ENCODE measurements at regions not wholly inside any gene's neighbourhood (a gene's known extent, or its start where the extent isn't known, plus 50 kb on each side); places are given as distances from the start of the nearest gene placed in this dataset.

- no peak for DNase-seq (ENCODE audit: low spot score)
Observed at GRCh38 chrX:63993936-63994335, 208.9 kb upstream of the ARHGEF9 start.

- DNase-seq (ENCODE audit: low spot score) = no peak
Observed at GRCh38 chrX:63985906-63986305, 200.9 kb upstream of the ARHGEF9 start.

- DNase-seq (ENCODE audit: low spot score) = no peak
Observed at GRCh38 chrX:63979480-63979879, 194.5 kb upstream of the ARHGEF9 start.

- no peak for DNase-seq (ENCODE audit: low spot score)
Observed at GRCh38 chrX:63967551-63967950, 182.5 kb upstream of the ARHGEF9 start.

GRCh38 chrX:63963095-63963784 lies 178.2 kb upstream of the ARHGEF9 start:
- DNase-seq (ENCODE audit: low spot score) = no peak

GRCh38 chrX:63961964-63962363 lies 176.9 kb upstream of the ARHGEF9 start:
- DNase-seq (ENCODE audit: low spot score) = no peak

- DNase-seq (ENCODE audit: low spot score) = no peak
Observed at GRCh38 chrX:63959975-63960374, 175.0 kb upstream of the ARHGEF9 start.

GRCh38 chrX:63958134-63958865 lies 173.3 kb upstream of the ARHGEF9 start:
- DNase-seq (ENCODE audit: low spot score) = no peak

- no peak for DNase-seq (ENCODE audit: low spot score)
Observed at GRCh38 chrX:63935835-63936234, 150.8 kb upstream of the ARHGEF9 start.

- DNase-seq (ENCODE audit: low spot score) = no peak
Observed at GRCh38 chrX:63934791-63935190, 149.8 kb upstream of the ARHGEF9 start.

- no peak for DNase-seq (ENCODE audit: low spot score)
Observed at GRCh38 chrX:63934160-63934559, 149.1 kb upstream of the ARHGEF9 start.

GRCh38 chrX:63932907-63933306 lies 147.9 kb upstream of the ARHGEF9 start:
- DNase-seq (ENCODE audit: low spot score) = no peak

- no peak for DNase-seq (ENCODE audit: low spot score)
Observed at GRCh38 chrX:63932006-63932405, 147.0 kb upstream of the ARHGEF9 start.

GRCh38 chrX:63930140-63930539 lies 145.1 kb upstream of the ARHGEF9 start:
- DNase-seq (ENCODE audit: low spot score) = no peak

- no peak for DNase-seq (ENCODE audit: low spot score)
Observed at GRCh38 chrX:63929608-63930007, 144.6 kb upstream of the ARHGEF9 start.

- DNase-seq (ENCODE audit: low spot score) = no peak
Observed at GRCh38 chrX:63927848-63928247, 142.8 kb upstream of the ARHGEF9 start.

GRCh38 chrX:63922221-63922620 lies 137.2 kb upstream of the ARHGEF9 start:
- peak; percentile 42 for DNase-seq (ENCODE audit: low spot score)

- no peak for DNase-seq (ENCODE audit: low spot score)
Observed at GRCh38 chrX:63920875-63921274, 135.9 kb upstream of the ARHGEF9 start.

- no peak for DNase-seq (ENCODE audit: low spot score)
Observed at GRCh38 chrX:63919081-63919480, 134.1 kb upstream of the ARHGEF9 start.

- peak; percentile 12 for DNase-seq (ENCODE audit: low spot score)
Observed at GRCh38 chrX:63918611-63919010, 133.6 kb upstream of the ARHGEF9 start.

GRCh38 chrX:63917296-63917695 lies 132.3 kb upstream of the ARHGEF9 start:
- DNase-seq (ENCODE audit: low spot score) = no peak

- DNase-seq (ENCODE audit: low spot score) = no peak
Observed at GRCh38 chrX:63913719-63914118, 128.7 kb upstream of the ARHGEF9 start.

GRCh38 chrX:63889001-63889400 lies 104.0 kb upstream of the ARHGEF9 start:
- no peak for DNase-seq (ENCODE audit: low spot score)
